ENCODE measurements at regions not wholly inside any gene's neighbourhood (a gene's known extent, or its start where the extent isn't known, plus 50 kb on each side); places are given as distances from the start of the nearest gene placed in this dataset.

DNA sequence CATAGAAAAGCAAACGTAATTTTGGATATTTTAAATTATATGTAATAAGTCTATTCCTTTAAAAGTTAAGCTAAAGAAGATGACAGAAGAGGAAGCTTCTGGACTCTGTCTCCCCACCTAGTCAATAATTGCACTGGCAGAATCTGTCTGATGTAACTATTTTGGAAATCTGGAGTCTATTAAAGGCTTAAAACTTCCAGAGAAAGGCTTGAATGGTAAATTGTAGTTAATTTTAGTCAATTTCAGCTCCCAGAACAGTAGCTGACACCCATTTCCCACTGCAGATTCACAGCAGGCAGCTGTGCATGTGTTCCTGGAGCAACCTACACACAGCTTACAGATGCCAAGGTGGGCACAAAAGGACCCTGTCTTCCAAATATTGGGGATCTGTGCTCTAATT is 304.1 kb downstream of the PCDH20 start:
- H3K9me3 Mint-ChIP-seq: peaks cover 20% of the 10 kb centered on the region
- H3K4me3 Mint-ChIP-seq: no peak overlapping the region
- ChIA-PET CTCF (no interaction called here), POLR2A (no interaction called here)
- H3K4me1 Mint-ChIP-seq: no peaks in the 10 kb centered on the region
- TF ChIP-seq, protein P1, sequence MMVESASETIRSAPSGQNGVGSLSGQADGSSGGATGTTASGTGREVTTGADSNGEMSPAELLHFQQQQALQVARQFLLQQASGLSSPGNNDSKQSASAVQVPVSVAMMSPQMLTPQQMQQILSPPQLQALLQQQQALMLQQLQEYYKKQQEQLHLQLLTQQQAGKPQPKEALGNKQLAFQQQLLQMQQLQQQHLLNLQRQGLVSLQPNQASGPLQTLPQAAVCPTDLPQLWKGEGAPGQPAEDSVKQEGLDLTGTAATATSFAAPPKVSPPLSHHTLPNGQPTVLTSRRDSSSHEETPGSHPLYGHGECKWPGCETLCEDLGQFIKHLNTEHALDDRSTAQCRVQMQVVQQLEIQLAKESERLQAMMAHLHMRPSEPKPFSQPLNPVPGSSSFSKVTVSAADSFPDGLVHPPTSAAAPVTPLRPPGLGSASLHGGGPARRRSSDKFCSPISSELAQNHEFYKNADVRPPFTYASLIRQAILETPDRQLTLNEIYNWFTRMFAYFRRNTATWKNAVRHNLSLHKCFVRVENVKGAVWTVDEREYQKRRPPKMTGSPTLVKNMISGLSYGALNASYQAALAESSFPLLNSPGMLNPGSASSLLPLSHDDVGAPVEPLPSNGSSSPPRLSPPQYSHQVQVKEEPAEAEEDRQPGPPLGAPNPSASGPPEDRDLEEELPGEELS (CRISPR knock-in tag; IDR thresholded peaks at IDR 0.05): no peak
- TF ChIP-seq, protein P2, sequence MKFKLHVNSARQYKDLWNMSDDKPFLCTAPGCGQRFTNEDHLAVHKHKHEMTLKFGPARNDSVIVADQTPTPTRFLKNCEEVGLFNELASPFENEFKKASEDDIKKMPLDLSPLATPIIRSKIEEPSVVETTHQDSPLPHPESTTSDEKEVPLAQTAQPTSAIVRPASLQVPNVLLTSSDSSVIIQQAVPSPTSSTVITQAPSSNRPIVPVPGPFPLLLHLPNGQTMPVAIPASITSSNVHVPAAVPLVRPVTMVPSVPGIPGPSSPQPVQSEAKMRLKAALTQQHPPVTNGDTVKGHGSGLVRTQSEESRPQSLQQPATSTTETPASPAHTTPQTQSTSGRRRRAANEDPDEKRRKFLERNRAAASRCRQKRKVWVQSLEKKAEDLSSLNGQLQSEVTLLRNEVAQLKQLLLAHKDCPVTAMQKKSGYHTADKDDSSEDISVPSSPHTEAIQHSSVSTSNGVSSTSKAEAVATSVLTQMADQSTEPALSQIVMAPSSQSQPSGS (CRISPR knock-in tag; IDR thresholded peaks at IDR 0.05; ENCODE audit: borderline replicate concordance, low read depth): no peak
- TF ChIP-seq RELA (CRISPR knock-in tag; IDR thresholded peaks at IDR 0.05; ENCODE audit: borderline replicate concordance) (no peak), ZNF219 (CRISPR knock-in tag; IDR thresholded peaks at IDR 0.05; ENCODE audit: borderline replicate concordance) (no peak), ZNF396 (CRISPR knock-in tag; IDR thresholded peaks at IDR 0.05; ENCODE audit: borderline replicate concordance) (no peak), NR3C1 (CRISPR knock-in tag; conservative IDR thresholded peaks at IDR 0.05; ENCODE audit: low read depth) (no peak), KAT7 (CRISPR knock-in tag; IDR thresholded peaks at IDR 0.05; ENCODE audit: borderline replicate concordance) (no peak), TP53 (CRISPR knock-in tag; IDR thresholded peaks at IDR 0.05) (no peak), EMX1 (CRISPR knock-in tag; IDR thresholded peaks at IDR 0.05) (no peak), JUN (CRISPR knock-in tag; IDR thresholded peaks at IDR 0.05) (no peak)
- TF ChIP-seq, protein P3, sequence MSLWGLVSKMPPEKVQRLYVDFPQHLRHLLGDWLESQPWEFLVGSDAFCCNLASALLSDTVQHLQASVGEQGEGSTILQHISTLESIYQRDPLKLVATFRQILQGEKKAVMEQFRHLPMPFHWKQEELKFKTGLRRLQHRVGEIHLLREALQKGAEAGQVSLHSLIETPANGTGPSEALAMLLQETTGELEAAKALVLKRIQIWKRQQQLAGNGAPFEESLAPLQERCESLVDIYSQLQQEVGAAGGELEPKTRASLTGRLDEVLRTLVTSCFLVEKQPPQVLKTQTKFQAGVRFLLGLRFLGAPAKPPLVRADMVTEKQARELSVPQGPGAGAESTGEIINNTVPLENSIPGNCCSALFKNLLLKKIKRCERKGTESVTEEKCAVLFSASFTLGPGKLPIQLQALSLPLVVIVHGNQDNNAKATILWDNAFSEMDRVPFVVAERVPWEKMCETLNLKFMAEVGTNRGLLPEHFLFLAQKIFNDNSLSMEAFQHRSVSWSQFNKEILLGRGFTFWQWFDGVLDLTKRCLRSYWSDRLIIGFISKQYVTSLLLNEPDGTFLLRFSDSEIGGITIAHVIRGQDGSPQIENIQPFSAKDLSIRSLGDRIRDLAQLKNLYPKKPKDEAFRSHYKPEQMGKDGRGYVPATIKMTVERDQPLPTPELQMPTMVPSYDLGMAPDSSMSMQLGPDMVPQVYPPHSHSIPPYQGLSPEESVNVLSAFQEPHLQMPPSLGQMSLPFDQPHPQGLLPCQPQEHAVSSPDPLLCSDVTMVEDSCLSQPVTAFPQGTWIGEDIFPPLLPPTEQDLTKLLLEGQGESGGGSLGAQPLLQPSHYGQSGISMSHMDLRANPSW (CRISPR knock-in tag; conservative IDR thresholded peaks at IDR 0.05; ENCODE audit: low read depth): no peak
- TF ChIP-seq, protein P4, sequence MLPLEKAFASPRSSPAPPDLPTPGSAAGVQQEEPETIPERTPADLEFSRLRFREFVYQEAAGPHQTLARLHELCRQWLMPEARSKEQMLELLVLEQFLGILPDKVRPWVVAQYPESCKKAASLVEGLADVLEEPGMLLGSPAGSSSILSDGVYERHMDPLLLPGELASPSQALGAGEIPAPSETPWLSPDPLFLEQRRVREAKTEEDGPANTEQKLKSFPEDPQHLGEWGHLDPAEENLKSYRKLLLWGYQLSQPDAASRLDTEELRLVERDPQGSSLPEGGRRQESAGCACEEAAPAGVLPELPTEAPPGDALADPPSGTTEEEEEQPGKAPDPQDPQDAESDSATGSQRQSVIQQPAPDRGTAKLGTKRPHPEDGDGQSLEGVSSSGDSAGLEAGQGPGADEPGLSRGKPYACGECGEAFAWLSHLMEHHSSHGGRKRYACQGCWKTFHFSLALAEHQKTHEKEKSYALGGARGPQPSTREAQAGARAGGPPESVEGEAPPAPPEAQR (CRISPR knock-in tag; IDR thresholded peaks at IDR 0.05): no peak
- TF ChIP-seq, protein P5, sequence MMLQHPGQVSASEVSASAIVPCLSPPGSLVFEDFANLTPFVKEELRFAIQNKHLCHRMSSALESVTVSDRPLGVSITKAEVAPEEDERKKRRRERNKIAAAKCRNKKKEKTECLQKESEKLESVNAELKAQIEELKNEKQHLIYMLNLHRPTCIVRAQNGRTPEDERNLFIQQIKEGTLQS (CRISPR knock-in tag; conservative IDR thresholded peaks at IDR 0.05): no peak
- TF ChIP-seq, protein P6, sequence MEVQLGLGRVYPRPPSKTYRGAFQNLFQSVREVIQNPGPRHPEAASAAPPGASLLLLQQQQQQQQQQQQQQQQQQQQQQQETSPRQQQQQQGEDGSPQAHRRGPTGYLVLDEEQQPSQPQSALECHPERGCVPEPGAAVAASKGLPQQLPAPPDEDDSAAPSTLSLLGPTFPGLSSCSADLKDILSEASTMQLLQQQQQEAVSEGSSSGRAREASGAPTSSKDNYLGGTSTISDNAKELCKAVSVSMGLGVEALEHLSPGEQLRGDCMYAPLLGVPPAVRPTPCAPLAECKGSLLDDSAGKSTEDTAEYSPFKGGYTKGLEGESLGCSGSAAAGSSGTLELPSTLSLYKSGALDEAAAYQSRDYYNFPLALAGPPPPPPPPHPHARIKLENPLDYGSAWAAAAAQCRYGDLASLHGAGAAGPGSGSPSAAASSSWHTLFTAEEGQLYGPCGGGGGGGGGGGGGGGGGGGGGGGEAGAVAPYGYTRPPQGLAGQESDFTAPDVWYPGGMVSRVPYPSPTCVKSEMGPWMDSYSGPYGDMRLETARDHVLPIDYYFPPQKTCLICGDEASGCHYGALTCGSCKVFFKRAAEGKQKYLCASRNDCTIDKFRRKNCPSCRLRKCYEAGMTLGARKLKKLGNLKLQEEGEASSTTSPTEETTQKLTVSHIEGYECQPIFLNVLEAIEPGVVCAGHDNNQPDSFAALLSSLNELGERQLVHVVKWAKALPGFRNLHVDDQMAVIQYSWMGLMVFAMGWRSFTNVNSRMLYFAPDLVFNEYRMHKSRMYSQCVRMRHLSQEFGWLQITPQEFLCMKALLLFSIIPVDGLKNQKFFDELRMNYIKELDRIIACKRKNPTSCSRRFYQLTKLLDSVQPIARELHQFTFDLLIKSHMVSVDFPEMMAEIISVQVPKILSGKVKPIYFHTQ (CRISPR knock-in tag; IDR thresholded peaks at IDR 0.05): no peak
- TF ChIP-seq, protein P7, sequence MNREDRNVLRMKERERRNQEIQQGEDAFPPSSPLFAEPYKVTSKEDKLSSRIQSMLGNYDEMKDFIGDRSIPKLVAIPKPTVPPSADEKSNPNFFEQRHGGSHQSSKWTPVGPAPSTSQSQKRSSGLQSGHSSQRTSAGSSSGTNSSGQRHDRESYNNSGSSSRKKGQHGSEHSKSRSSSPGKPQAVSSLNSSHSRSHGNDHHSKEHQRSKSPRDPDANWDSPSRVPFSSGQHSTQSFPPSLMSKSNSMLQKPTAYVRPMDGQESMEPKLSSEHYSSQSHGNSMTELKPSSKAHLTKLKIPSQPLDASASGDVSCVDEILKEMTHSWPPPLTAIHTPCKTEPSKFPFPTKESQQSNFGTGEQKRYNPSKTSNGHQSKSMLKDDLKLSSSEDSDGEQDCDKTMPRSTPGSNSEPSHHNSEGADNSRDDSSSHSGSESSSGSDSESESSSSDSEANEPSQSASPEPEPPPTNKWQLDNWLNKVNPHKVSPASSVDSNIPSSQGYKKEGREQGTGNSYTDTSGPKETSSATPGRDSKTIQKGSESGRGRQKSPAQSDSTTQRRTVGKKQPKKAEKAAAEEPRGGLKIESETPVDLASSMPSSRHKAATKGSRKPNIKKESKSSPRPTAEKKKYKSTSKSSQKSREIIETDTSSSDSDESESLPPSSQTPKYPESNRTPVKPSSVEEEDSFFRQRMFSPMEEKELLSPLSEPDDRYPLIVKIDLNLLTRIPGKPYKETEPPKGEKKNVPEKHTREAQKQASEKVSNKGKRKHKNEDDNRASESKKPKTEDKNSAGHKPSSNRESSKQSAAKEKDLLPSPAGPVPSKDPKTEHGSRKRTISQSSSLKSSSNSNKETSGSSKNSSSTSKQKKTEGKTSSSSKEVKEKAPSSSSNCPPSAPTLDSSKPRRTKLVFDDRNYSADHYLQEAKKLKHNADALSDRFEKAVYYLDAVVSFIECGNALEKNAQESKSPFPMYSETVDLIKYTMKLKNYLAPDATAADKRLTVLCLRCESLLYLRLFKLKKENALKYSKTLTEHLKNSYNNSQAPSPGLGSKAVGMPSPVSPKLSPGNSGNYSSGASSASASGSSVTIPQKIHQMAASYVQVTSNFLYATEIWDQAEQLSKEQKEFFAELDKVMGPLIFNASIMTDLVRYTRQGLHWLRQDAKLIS (CRISPR knock-in tag; IDR thresholded peaks at IDR 0.05; ENCODE audit: borderline replicate concordance): no peak
- H3K36me3 Mint-ChIP-seq: peaks cover 18% of the 10 kb centered on the region
- DNase-seq (ENCODE audit: low spot score) (no peak), ATAC-seq (no peak)
- no peaks in the 10 kb centered on the region for H3K27me3 Mint-ChIP-seq (ENCODE audit: low read depth)
- no peak overlapping the region for H3K27ac Mint-ChIP-seq

Data from WTC11 (cell line).